IPS-20b (cell line): ENCODE measurements at regions not wholly inside any gene's neighbourhood (a gene's known extent, or its start where the extent isn't known, plus 50 kb on each side); places are given as distances from the start of the nearest gene placed in this dataset.

ENCODE experiments used
- H3K27ac ChIP-seq: one replicate; pipeline ENCODE4 v1.5.1; 2013; ENCODE audit warnings: low read length
- H3K27me3 ChIP-seq: 2 replicates; pipeline ENCODE4 v1.6.1; 2013; ENCODE audit warnings: mild to moderate bottlenecking, low read length, inconsistent platforms; ENCODE audit not compliant: insufficient read depth
- H3K36me3 ChIP-seq: 2 replicates; pipeline ENCODE4 v1.6.1; 2013; ENCODE audit warnings: low read depth, mild to moderate bottlenecking, inconsistent platforms, low read length, moderate library complexity; ENCODE audit not compliant: insufficient read depth
- H3K4me1 ChIP-seq: 2 replicates; pipeline ENCODE4 v1.6.1; 2013; ENCODE audit warnings: mild to moderate bottlenecking, control low read depth, inconsistent platforms, low read length, moderate library complexity; ENCODE audit not compliant: insufficient read depth
- H3K4me3 ChIP-seq: 2 replicates; pipeline ENCODE4 v1.5.1; 2013; ENCODE audit warnings: mild to moderate bottlenecking, low read length, inconsistent platforms
- H3K9ac ChIP-seq: 2 replicates; pipeline ENCODE4 v1.6.1; 2013; ENCODE audit warnings: low read depth, mild to moderate bottlenecking, inconsistent platforms, low read length, moderate library complexity
- H3K9me3 ChIP-seq: 2 replicates; pipeline ENCODE4 v1.6.1; 2013; ENCODE audit warnings: mild to moderate bottlenecking, low read depth, low read length, inconsistent platforms; ENCODE audit not compliant: insufficient read depth

- Histone ChIP-seq H3K27me3 (no peaks in the 10 kb centered on the region), H3K36me3 (no peaks in the 10 kb centered on the region), H3K9me3 (no peaks in the 10 kb centered on the region), H3K4me1 (no peaks in the 10 kb centered on the region), H3K27ac (no peak overlapping the region), H3K9ac (no peak overlapping the region), H3K4me3 (no peak overlapping the region)
These were observed 209.4 kb downstream of the PIK3R1 start for GRCh38 chr5:68424799-68425537.

DNA sequence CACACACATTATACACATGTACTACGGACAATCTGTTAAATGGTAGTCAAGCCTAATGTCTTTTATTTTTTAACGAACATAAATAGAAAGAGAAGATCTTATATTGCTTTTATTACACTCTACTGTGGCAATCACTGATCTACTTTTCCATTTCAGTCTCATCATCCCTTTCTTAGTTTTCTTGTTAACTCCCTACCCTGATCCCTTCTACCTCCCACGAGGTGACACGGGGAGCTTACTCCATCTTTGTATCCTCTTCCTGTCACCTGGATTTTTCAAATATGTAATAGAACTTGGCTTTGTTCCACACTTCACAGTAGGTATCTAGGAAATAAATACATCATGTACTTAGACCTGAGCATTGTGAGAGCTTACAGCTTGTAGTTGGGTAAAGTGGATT lies 211.0 kb downstream of the PIK3R1 start:
- Histone ChIP-seq H3K4me1 (no peaks in the 10 kb centered on the region), H3K9ac (no peak overlapping the region), H3K27me3 (no peaks in the 10 kb centered on the region), H3K36me3 (no peaks in the 10 kb centered on the region), H3K4me3 (no peak overlapping the region), H3K9me3 (no peaks in the 10 kb centered on the region), H3K27ac (no peak overlapping the region)

DNA sequence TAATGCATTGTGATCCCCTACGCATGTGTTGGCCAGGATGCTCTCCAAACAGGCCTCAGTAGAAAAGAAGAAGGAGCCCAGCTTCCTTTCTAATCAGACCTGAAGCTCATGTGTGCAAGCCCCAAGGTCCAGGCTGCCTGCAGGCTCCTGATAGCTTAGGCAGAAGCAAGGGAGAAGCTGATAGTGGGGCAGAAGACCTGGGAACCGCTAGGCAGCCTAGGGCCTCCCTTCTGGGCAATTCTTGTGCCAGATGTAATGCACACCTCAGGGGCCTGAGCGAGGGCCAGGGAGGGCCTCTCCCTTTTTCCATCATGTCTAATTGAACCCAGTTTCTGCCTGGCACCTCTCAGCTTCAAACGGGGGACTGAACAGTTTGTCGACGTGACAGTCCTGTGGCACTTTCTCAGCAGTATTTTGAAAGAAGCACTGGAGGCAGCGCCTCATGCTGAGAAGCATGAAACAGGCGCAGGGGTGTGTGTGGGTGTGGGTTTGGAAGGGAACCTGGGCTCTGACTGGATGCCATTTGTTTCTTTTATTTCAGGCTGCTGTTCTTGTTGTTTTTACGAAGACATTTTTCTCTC lies 212.8 kb downstream of the PIK3R1 start:
- Histone ChIP-seq H3K27me3 (no peaks in the 10 kb centered on the region), H3K9ac (no peak overlapping the region), H3K4me1 (no peaks in the 10 kb centered on the region; the same call in 1 of the 2 replicates), H3K9me3 (no peaks in the 10 kb centered on the region), H3K36me3 (no peaks in the 10 kb centered on the region), H3K27ac (no peak overlapping the region), H3K4me3 (no peak overlapping the region)

DNA sequence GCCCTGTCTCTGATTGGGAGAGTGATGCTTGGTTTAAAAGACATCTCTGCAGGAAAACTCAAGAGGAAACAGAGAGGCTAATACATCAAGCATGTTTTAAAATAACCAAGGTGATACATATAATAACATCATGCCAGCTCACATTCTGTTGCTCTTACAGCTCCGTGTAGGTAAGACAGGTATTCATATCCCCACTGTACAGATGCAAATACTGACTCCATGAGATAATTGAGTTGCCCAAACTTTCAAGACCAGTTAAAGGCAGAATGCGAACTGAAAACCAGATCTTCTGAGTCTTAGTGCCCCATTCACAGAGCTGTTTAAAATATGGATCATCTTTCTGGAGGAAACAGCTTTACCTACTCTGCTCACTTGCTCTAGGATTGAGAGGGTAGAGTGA lies 214.0 kb downstream of the PIK3R1 start:
- no peaks in the 10 kb centered on the region; the same call in 1 of the 2 replicates for H3K4me1 ChIP-seq
- H3K27ac ChIP-seq = no peak overlapping the region
- no peaks in the 10 kb centered on the region for H3K36me3 ChIP-seq
- H3K9ac ChIP-seq = no peak overlapping the region
- H3K4me3 ChIP-seq = no peak overlapping the region
- no peaks in the 10 kb centered on the region for H3K9me3 ChIP-seq
- no peaks in the 10 kb centered on the region for H3K27me3 ChIP-seq

DNA sequence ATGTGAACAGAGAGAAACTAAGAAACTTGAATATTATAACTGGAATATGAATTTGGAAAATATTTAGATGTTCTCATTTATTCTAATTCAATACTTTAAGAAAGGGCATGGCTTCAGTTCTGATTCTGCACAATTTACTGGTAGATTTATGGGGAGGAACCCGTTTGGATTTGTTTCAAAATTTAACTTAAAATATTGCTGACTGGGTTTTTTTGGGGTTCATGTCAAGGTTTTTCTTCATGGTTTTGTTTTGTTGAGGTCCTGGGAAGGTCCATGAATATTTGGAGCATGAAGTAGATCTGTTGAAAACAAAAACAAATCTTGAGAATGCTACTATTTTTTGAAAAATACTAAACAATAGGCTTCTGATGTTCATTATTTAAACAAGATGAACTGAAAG lies 214.7 kb downstream of the PIK3R1 start:
- Histone ChIP-seq H3K27ac (no peak overlapping the region), H3K36me3 (no peaks in the 10 kb centered on the region), H3K27me3 (no peaks in the 10 kb centered on the region), H3K9ac (no peak overlapping the region), H3K4me1 (no peaks in the 10 kb centered on the region; the same call in 1 of the 2 replicates), H3K9me3 (no peaks in the 10 kb centered on the region), H3K4me3 (no peak overlapping the region)

GRCh38 chr5:68431186-68431585 lies 215.6 kb downstream of the PIK3R1 start:
- no peak overlapping the region for H3K4me3 ChIP-seq
- no peaks in the 10 kb centered on the region; the same call in 1 of the 2 replicates for H3K4me1 ChIP-seq
- H3K9me3 ChIP-seq = no peaks in the 10 kb centered on the region
- no peak overlapping the region for H3K9ac ChIP-seq
- H3K27ac ChIP-seq = no peak overlapping the region
- H3K36me3 ChIP-seq = no peaks in the 10 kb centered on the region
- H3K27me3 ChIP-seq = no peaks in the 10 kb centered on the region

- Histone ChIP-seq H3K36me3 (no peaks in the 10 kb centered on the region), H3K4me3 (no peak overlapping the region), H3K4me1 (no peaks in the 10 kb centered on the region; the same call in 1 of the 2 replicates)
These were observed 216.2 kb downstream of the PIK3R1 start for GRCh38 chr5:68431601-68432337.

DNA sequence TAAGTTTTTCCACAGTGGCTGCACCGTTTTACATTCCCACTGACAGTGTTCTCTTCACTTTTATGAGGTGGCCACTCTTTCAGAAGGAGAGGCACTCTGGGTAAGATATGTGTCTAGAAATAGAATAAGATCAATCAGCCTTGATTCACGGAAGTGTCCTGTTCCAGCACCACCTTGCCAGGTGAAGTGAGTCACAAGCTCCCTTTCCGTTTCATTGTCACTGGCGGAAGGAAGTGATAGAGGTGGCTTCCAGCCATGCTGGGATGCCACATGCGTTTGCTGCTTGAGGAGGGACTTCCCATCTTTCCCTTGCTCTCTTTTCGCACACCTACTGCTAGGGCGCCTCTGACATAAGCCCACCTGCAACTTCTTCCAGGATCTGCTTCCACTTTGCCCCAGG lies 217.1 kb downstream of the PIK3R1 start:
- Histone ChIP-seq H3K9me3 (no peaks in the 10 kb centered on the region), H3K27me3 (no peaks in the 10 kb centered on the region), H3K27ac (no peak overlapping the region), H3K4me3 (no peak overlapping the region), H3K9ac (no peak overlapping the region), H3K4me1 (no peaks in the 10 kb centered on the region; the same call in 1 of the 2 replicates), H3K36me3 (no peaks in the 10 kb centered on the region)

More at GRCh38 chr5:68431601-68432337, 216.2 kb downstream of the PIK3R1 start:
- H3K27me3 ChIP-seq = no peaks in the 10 kb centered on the region
- no peak overlapping the region for H3K9ac ChIP-seq
- H3K9me3 ChIP-seq = no peaks in the 10 kb centered on the region
- no peak overlapping the region for H3K27ac ChIP-seq

GRCh38 chr5:68433526-68433922 lies 218.0 kb downstream of the PIK3R1 start:
- Histone ChIP-seq H3K9ac (no peak overlapping the region), H3K27ac (no peak overlapping the region)

GRCh38 chr5:68433923-68434879 lies 218.6 kb downstream of the PIK3R1 start:
- Histone ChIP-seq H3K36me3 (no peaks in the 10 kb centered on the region), H3K4me1 (no peaks in the 10 kb centered on the region; the same call in 1 of the 2 replicates), H3K9ac (no peak overlapping the region), H3K27me3 (no peaks in the 10 kb centered on the region), H3K4me3 (no peak overlapping the region), H3K27ac (no peak overlapping the region), H3K9me3 (no peaks in the 10 kb centered on the region)

More at GRCh38 chr5:68433526-68433922, 218.0 kb downstream of the PIK3R1 start:
- H3K27me3 ChIP-seq = no peaks in the 10 kb centered on the region
- no peaks in the 10 kb centered on the region for H3K36me3 ChIP-seq
- H3K4me3 ChIP-seq = no peak overlapping the region
- no peaks in the 10 kb centered on the region; the same call in 1 of the 2 replicates for H3K4me1 ChIP-seq
- H3K9me3 ChIP-seq = no peaks in the 10 kb centered on the region

GRCh38 chr5:68435611-68436010 lies 220.1 kb downstream of the PIK3R1 start:
- Histone ChIP-seq H3K9ac (no peak overlapping the region), H3K27me3 (no peaks in the 10 kb centered on the region), H3K4me1 (no peaks in the 10 kb centered on the region; the same call in 1 of the 2 replicates), H3K9me3 (no peaks in the 10 kb centered on the region), H3K36me3 (no peaks in the 10 kb centered on the region), H3K4me3 (no peak overlapping the region), H3K27ac (no peak overlapping the region)
